Fibroblast of mammary gland (primary cell): ENCODE measurements at regions not wholly inside any gene's neighbourhood (a gene's known extent, or its start where the extent isn't known, plus 50 kb on each side); places are given as distances from the start of the nearest gene placed in this dataset.

ENCODE experiments used
- DNase-seq: peaks from one replicate; pipeline ENCODE4 v3.0.0-alpha.2; 2010; ENCODE audit warnings: low read depth
- H3K4me3 ChIP-seq: 2 replicates; pipeline ENCODE4 v1.5.1; 2011; ENCODE audit warnings: low read depth, mild to moderate bottlenecking, low read length, moderate library complexity; ENCODE audit not compliant: control insufficient read depth
- CTCF ChIP-seq: conservative IDR thresholded peaks from 2 replicates; pipeline ENCODE4 v1.5.1; 2011; ENCODE audit warnings: low read depth, low read length, inconsistent platforms; ENCODE audit not compliant: control insufficient read depth, insufficient read depth

DNA sequence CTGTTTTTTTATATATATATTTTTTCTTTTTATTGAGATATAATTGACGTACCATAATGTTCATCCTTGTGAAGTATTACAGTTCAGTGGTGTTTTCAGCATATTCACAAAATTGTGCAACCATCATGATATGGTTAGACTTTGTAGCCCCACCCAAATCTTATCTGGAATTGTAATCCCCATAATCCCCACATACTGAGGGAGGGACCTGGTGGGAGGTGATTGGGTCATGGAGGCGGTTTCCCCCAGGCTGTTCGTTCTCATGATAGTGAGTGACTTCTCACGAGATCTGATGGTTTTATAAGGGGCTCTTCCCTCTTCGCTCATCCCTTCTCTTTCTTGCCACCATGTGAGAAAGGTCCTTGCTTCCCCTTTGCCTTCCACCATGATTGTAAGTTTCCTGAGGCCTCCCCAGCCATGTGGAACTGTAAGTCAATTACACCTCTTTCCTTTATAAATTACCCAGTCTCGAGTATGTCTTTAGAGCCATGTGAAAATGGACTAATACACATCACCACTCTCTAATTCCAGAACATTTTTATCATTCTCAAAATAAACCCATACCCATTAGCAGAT, 73.9 kb upstream of the SMNDC1 start:
- no peak overlapping the region for H3K4me3 ChIP-seq
- TF ChIP-seq CTCF = no peak
- DNase-seq = no peak

GRCh38 chr10:110379831-110380230, 75.1 kb upstream of the SMNDC1 start:
- DNase-seq = no peak
- H3K4me3 ChIP-seq = no peak overlapping the region
- no peak for TF ChIP-seq CTCF

DNA sequence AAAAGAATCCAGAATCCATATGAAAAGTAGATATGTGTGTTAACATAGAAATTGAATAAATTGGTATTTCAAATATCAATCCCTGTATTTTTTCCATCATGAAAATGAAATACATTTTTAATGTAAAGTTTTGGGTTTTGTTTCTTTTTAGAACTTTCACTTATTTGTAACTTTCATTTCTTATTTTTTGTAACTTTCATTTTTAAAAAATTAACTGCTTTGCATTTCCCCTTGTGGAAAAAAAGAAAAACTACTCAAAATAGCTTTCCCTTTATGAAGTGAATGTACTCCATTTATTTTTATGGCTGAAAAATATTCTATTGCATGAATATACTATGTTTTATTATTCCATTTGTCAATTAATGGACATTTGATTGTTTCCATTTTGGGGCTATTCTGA, 75.6 kb upstream of the SMNDC1 start:
- H3K4me3 ChIP-seq = no peak overlapping the region
- DNase-seq = no peak
- TF ChIP-seq CTCF = no peak

GRCh38 chr10:110382695-110383094, 78.0 kb upstream of the SMNDC1 start:
- DNase-seq = no peak
- no peak for TF ChIP-seq CTCF
- no peak overlapping the region for H3K4me3 ChIP-seq

DNA sequence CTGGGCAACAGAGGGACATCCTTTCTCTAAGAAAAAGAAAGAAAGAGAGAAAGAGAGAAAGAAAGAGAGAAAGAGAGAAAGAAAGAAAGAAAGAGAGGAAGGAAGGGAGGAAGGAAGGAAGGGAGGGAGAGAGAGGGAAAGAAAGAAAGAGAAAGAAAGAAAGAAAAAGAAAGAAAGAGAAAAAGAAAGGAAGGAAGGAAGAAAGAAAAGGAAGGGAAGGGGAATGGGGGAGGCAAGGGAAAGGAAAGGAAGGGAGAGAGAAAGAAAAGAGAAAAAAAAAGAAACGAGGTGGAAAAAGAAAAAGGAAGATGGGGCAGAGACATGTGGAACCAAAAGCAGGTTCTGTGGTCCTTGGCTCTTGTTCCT, 82.9 kb upstream of the SMNDC1 start:
- no peak for DNase-seq
- no peak overlapping the region for H3K4me3 ChIP-seq
- no peak for TF ChIP-seq CTCF

DNA sequence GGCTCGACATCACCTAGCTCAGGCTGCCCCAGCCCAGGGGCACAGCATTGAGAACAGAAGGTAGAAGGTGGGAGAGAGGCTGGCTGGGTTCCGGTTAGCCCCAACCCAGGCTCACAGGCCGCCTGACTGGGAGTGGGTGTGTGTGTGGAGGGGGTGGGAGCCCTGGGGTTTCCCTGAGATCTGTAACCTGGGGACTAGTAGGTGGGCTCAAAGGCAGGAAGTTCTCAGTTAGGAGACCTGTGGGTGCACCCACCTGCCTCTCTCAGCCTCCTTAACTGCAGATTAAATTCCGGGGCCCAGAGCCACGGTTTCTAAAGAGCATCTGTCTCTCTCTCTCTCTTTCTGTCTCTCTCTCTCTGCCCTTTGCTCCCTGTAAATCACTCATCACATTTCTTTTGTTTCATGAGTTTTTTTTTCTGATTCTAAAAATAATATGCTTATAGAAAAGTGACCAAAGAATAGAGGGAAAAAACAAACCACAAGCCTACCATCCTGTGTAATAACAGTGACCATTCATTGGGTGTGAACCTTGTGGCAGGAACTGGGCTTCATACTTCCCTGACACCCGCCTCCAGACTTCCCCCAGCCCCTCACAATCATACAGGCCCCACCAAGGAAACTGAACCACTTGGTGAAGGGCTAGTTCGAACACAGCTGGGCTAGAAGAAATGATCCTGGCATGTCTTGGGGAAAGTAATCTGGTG, 83.4 kb upstream of the SMNDC1 start:
- no peak for TF ChIP-seq CTCF
- DNase-seq = peak; percentile 43
- no peak overlapping the region for H3K4me3 ChIP-seq
